ENCODE measurements at regions not wholly inside any gene's neighbourhood (a gene's known extent, or its start where the extent isn't known, plus 50 kb on each side); places are given as distances from the start of the nearest gene placed in this dataset.

DNA sequence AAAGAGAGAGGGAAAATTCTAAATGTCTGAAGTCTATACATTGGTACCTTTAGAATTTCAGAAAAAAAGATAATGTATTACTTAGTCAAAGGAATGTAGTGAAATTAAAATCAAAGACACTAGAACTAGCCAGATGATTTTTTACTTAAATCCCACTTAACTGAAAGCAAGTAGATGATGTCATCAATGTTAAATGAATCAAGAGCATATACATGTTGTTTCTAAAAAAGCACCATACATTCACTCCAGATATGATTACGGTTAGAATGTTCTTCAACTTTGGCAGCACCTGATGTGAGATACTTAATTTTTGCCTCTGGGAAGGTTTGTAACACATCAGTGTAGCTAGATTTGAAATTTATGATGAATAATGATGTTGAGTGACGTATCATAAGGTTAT lies 576.7 kb upstream of the CNTNAP2 start:
- no peaks in the 10 kb centered on the region for H3K4me1 ChIP-seq (replicated peaks in 1 of 2)
- TF ChIP-seq POLR2A (IDR thresholded peaks at IDR 0.05): no peak
- TF ChIP-seq CTCF (IDR thresholded peaks at IDR 0.05): no peak
- H3K4me3 ChIP-seq: no peak overlapping the region
- H3K36me3 ChIP-seq (replicated peaks in 1 of 2): no peaks in the 10 kb centered on the region
- intact Hi-C loops (cut with DNase I): no loop called here
- H3K9me3 ChIP-seq (replicated peaks in 1 of 3): no peaks in the 10 kb centered on the region
- no peak overlapping the region for H3K27ac ChIP-seq
- no peaks in the 10 kb centered on the region for H3K27me3 ChIP-seq
- WGBS, 4 donors: 37 to 64% (median 51%) methylated on average over 2 of the region's 2 CpGs
- DNase-seq: no peak

- intact Hi-C loops (cut with DNase I): no loop called here
- Histone ChIP-seq H3K4me1 (replicated peaks in 1 of 2) (no peaks in the 10 kb centered on the region), H3K9me3 (replicated peaks in 1 of 3) (no peaks in the 10 kb centered on the region), H3K4me3 (no peak overlapping the region), H3K27me3 (no peaks in the 10 kb centered on the region), H3K36me3 (replicated peaks in 1 of 2) (no peaks in the 10 kb centered on the region), H3K27ac (no peak overlapping the region)
- WGBS, 4 donors: 90 to 100% (median 93%) methylated on average over 1 of the region's 1 CpG
- DNase-seq: no peak
- TF ChIP-seq CTCF (IDR thresholded peaks at IDR 0.05): no peak
- TF ChIP-seq POLR2A (IDR thresholded peaks at IDR 0.05): no peak
Measured at GRCh38 chr7:145534301-145534700, 582.3 kb upstream of the CNTNAP2 start.

GRCh38 chr7:145520284-145520683 lies 596.3 kb upstream of the CNTNAP2 start:
- intact Hi-C loops (cut with DNase I): no loop called here
- no peaks in the 10 kb centered on the region for H3K4me1 ChIP-seq (replicated peaks in 1 of 2)
- H3K27ac ChIP-seq: no peak overlapping the region

GRCh38 chr7:145511004-145511403 lies 605.6 kb upstream of the CNTNAP2 start:
- WGBS, 4 donors: 66 to 87% (median 80%) methylated on average over 2 of the region's 2 CpGs
- intact Hi-C loops (cut with DNase I): no loop called here
- Histone ChIP-seq H3K9me3 (replicated peaks in 1 of 3) (no peaks in the 10 kb centered on the region), H3K4me3 (no peak overlapping the region), H3K27ac (no peak overlapping the region), H3K36me3 (replicated peaks in 1 of 2) (no peaks in the 10 kb centered on the region), H3K27me3 (no peaks in the 10 kb centered on the region), H3K4me1 (replicated peaks in 1 of 2) (no peaks in the 10 kb centered on the region)
- TF ChIP-seq POLR2A (IDR thresholded peaks at IDR 0.05): no peak
- TF ChIP-seq CTCF (IDR thresholded peaks at IDR 0.05): no peak
- DNase-seq: no peak

More at GRCh38 chr7:145520284-145520683, 596.3 kb upstream of the CNTNAP2 start:
- Histone ChIP-seq H3K27me3 (no peaks in the 10 kb centered on the region), H3K36me3 (replicated peaks in 1 of 2) (no peaks in the 10 kb centered on the region), H3K4me3 (no peak overlapping the region), H3K9me3 (replicated peaks in 1 of 3) (no peaks in the 10 kb centered on the region)
- no peak for DNase-seq
- TF ChIP-seq CTCF (IDR thresholded peaks at IDR 0.05): no peak
- no peak for TF ChIP-seq POLR2A (IDR thresholded peaks at IDR 0.05)
- 61 to 70% (median 63%) methylated on average over 3 of the region's 3 CpGs for WGBS, 4 donors
